HepG2 (cell line): ENCODE measurements at regions not wholly inside any gene's neighbourhood (a gene's known extent, or its start where the extent isn't known, plus 50 kb on each side); places are given as distances from the start of the nearest gene placed in this dataset.

Experiments used
- ATAC-seq: fragments of 200-7000 bp; cut with Tn5 transposase; 3 replicates; pipeline ENCODE4 v1.9.1; 2020; ENCODE audit warnings: mild to moderate bottlenecking, moderate library complexity
- BruUV-seq: library from RNA; stranded (reverse); fragments of 400-500 nt; replicated peaks from 2 replicates; lab custom pipeline; 2021; lab: Mats Ljungman, UMichigan
- CTCF ChIA-PET: fragments of 300-600 bp; formaldehyde crosslinking; extraction: SDS; loops from one replicate; lab custom pipeline; 2021; ENCODE audit warnings: low total read pairs, inconsistent platforms, low intra/inter-chr PET ratio; lab: Yijun Ruan, JAX
- POLR2A ChIA-PET: fragments of 350-600 bp; sonication (Branson Sonifier 250); formaldehyde crosslinking; loops from one replicate; lab custom pipeline; 2020; ENCODE audit warnings: antibody characterized with exemption, inconsistent platforms; lab: Yijun Ruan, JAX
- DNase-seq: peaks from one replicate; pipeline ENCODE4 v3.0.0-alpha.2; 2015; ENCODE audit warnings: low spot score
- FAIRE-seq: peaks from 3 replicates; lab custom pipeline; 2011; peaks lifted over from hg19 to GRCh38; lab: Jason Lieb, UNC
- H2AFZ ChIP-seq: one replicate; pipeline ENCODE4 v1.6.1; 2011; ENCODE audit warnings: low read length, inconsistent platforms
- H3K27ac ChIP-seq: fragments of 300-600 bp; 3 replicates; pipeline ENCODE4 v1.8.0; 2011; ENCODE audit warnings: mixed run types, mild to moderate bottlenecking, mixed read lengths, low read length, inconsistent platforms; ENCODE audit not compliant: insufficient read depth; ENCODE audit errors: extremely low read length
- H3K27me3 ChIP-seq, 2 experiments: fragments of 200-600 bp in 1 of 2; 2 replicates in 1 of 2; 3 replicates in 1 of 2; pipeline versions ENCODE4 v1.6.0 to v1.8.0; 2011; ENCODE audit warnings: low read length in 2 of 2, mild to moderate bottlenecking in 2 of 2, moderate library complexity in 2 of 2, inconsistent platforms in 1 of 2; ENCODE audit not compliant: insufficient read depth in 2 of 2, control insufficient read depth in 1 of 2
- H3K36me3 ChIP-seq, 2 experiments: fragments of 200-600 bp in 1 of 2; replicated peaks in 1 of 2; 2 replicates in 1 of 2; 3 replicates in 1 of 2; pipeline versions ENCODE4 v1.5.1 to v1.8.0; 2011; ENCODE audit warnings: low read length in 2 of 2, inconsistent platforms in 1 of 2; ENCODE audit not compliant: insufficient read depth in 2 of 2, control insufficient read depth in 1 of 2
- H3K4me1 ChIP-seq: 2 replicates; pipeline ENCODE4 v1.5.1; 2012; ENCODE audit warnings: low read length, inconsistent platforms; ENCODE audit not compliant: insufficient read depth
- H3K4me2 ChIP-seq: 2 replicates; pipeline ENCODE4 v1.6.0; 2011; ENCODE audit warnings: low read depth, low read length, inconsistent platforms
- H3K4me3 ChIP-seq, 3 experiments: fragments of 200-600 bp in 1 of 3; sonication (generic), shearing (Covaris generic) in 1 of 3; replicated peaks in 1 of 3; 2 replicates each; pipeline ENCODE4 v1.5.1; 2011 to 2016; ENCODE audit warnings: low read length in 3 of 3, inconsistent platforms in 2 of 3, low read depth in 2 of 3, mild to moderate bottlenecking in 2 of 3, control low read depth in 1 of 3, mixed read lengths in 1 of 3; ENCODE audit not compliant: insufficient read depth in 1 of 3
- H3K79me2 ChIP-seq: one replicate; pipeline ENCODE4 v1.6.1; 2011; ENCODE audit warnings: low read length, inconsistent platforms; ENCODE audit not compliant: insufficient read depth
- H3K9ac ChIP-seq: 2 replicates; pipeline ENCODE4 v1.6.0; 2011; ENCODE audit warnings: mild to moderate bottlenecking, low read depth, low read length, inconsistent platforms; ENCODE audit not compliant: insufficient read depth
- H3K9me3 ChIP-seq: 2 replicates; pipeline ENCODE4 v1.5.1; 2012; ENCODE audit warnings: mild to moderate bottlenecking, low read length
- H4K20me1 ChIP-seq: 2 replicates; pipeline ENCODE4 v1.6.0; 2011; ENCODE audit warnings: inconsistent platforms, mild to moderate bottlenecking, low read length, moderate library complexity; ENCODE audit not compliant: insufficient read depth
- CHD2 ChIP-seq: IDR thresholded peaks from 2 replicates; pipeline ENCODE4 v1.6.1; 2011; ENCODE audit warnings: low read depth, low read length, improper control_type of control experiment
- HMG20A ChIP-seq: IDR thresholded peaks from 2 replicates; pipeline ENCODE4 v1.6.1; 2016; ENCODE audit warnings: borderline replicate concordance
- HNF4A ChIP-seq: sonication (generic); formaldehyde crosslinking; IDR thresholded peaks from 2 replicates; pipeline ENCODE4 v1.4.0; 2020; ENCODE audit warnings: missing genetic modification reagents
- IRF1 ChIP-seq: sonication (generic); formaldehyde crosslinking; IDR thresholded peaks from 2 replicates; pipeline ENCODE4 v1.4.0; 2020; ENCODE audit warnings: low read depth, mild to moderate bottlenecking, missing genetic modification reagents
- MIER2 ChIP-seq: IDR thresholded peaks from 2 replicates; pipeline ENCODE4 v1.6.1; 2016; ENCODE audit warnings: missing biosample characterization, missing genetic modification reagents
- SKI ChIP-seq: fragments of 450-650 bp; IDR thresholded peaks from one replicate; pipeline ENCODE4 v1.6.1; 2018; ENCODE audit warnings: mild to moderate bottlenecking; ENCODE audit not compliant: partially characterized antibody
- SMAD9 ChIP-seq: sonication (generic); formaldehyde crosslinking; IDR thresholded peaks from 2 replicates; pipeline ENCODE4 v1.5.1; 2020; ENCODE audit warnings: mild to moderate bottlenecking, missing genetic modification reagents
- SNAI1 ChIP-seq: sonication (generic); formaldehyde crosslinking; IDR thresholded peaks from 2 replicates; pipeline ENCODE4 v1.5.0; 2020; ENCODE audit warnings: mild to moderate bottlenecking, missing genetic modification reagents, borderline replicate concordance
- ZBTB7A ChIP-seq: sonication (generic); formaldehyde crosslinking; IDR thresholded peaks from 2 replicates; pipeline ENCODE4 v1.8.0; 2022; ENCODE audit warnings: mild to moderate bottlenecking, missing genetic modification reagents
- ZEB1 ChIP-seq: IDR thresholded peaks from 2 replicates; pipeline ENCODE4 v1.6.1; 2012; ENCODE audit warnings: mild to moderate bottlenecking, low read depth, inconsistent platforms; ENCODE audit not compliant: insufficient replicate concordance
- ZMYM4 ChIP-seq: sonication (generic); formaldehyde crosslinking; IDR thresholded peaks from 2 replicates; pipeline ENCODE4 v1.8.1; 2023; ENCODE audit warnings: mild to moderate bottlenecking, missing genetic modification reagents
- ZNF556 ChIP-seq: sonication (generic); formaldehyde crosslinking; IDR thresholded peaks from 2 replicates; pipeline ENCODE4 v1.4.0; 2020; ENCODE audit warnings: mild to moderate bottlenecking, missing genetic modification reagents, borderline replicate concordance
- ZNF567 ChIP-seq: sonication (generic); formaldehyde crosslinking; IDR thresholded peaks from 2 replicates; pipeline ENCODE4 v1.8.1; 2023; ENCODE audit warnings: mild to moderate bottlenecking, missing genetic modification reagents, borderline replicate concordance
- ZNF570 ChIP-seq: sonication (generic); formaldehyde crosslinking; IDR thresholded peaks from 2 replicates; pipeline ENCODE4 v1.4.0; 2020; ENCODE audit warnings: mild to moderate bottlenecking, missing genetic modification reagents, borderline replicate concordance
- ZNF589 ChIP-seq: sonication (generic); formaldehyde crosslinking; conservative IDR thresholded peaks from 2 replicates; pipeline ENCODE4 v1.8.0; 2022; ENCODE audit warnings: mild to moderate bottlenecking, moderate library complexity, missing genetic modification reagents
- ZNF605 ChIP-seq: sonication (generic); formaldehyde crosslinking; IDR thresholded peaks from 2 replicates; pipeline ENCODE4 v1.8.0; 2022; ENCODE audit warnings: mild to moderate bottlenecking, missing genetic modification reagents
- ZNF75D ChIP-seq: sonication (generic); formaldehyde crosslinking; IDR thresholded peaks from 2 replicates; pipeline ENCODE4 v1.8.1; 2023; ENCODE audit warnings: missing genetic modification reagents, mild to moderate bottlenecking, borderline replicate concordance
- ZNF784 ChIP-seq: sonication (generic); formaldehyde crosslinking; IDR thresholded peaks from 2 replicates; pipeline ENCODE4 v1.5.1; 2020; ENCODE audit warnings: missing genetic modification reagents, mild to moderate bottlenecking, borderline replicate concordance
- ZNF788 ChIP-seq: sonication (generic); formaldehyde crosslinking; IDR thresholded peaks from 2 replicates; pipeline ENCODE4 v1.5.0; 2020; ENCODE audit warnings: mild to moderate bottlenecking, missing genetic modification reagents, borderline replicate concordance
- ZSCAN29 ChIP-seq: sonication (generic); formaldehyde crosslinking; conservative IDR thresholded peaks from 2 replicates; pipeline ENCODE4 v1.4.0; 2020; ENCODE audit warnings: mild to moderate bottlenecking, missing genetic modification reagents
- in situ Hi-C: cut with HindIII; loops from 2 replicates; pipeline ENCODE4 v1.10.0; 2017; ENCODE audit warnings: low pct_unique_long_range_greater_than_20kb; ENCODE audit not compliant: extremely low pct_ligation_motif_present
- intact Hi-C: fragments of 100-400 bp; cut with micrococcal nuclease; formaldehyde crosslinking; loops from one replicate; pipeline ENCODE4 v1.10.0; 2022; ENCODE audit not compliant: unreplicated experiment
- TF ChIP-seq, protein P1 (sequence below): sonication (generic); formaldehyde crosslinking; IDR thresholded peaks from 2 replicates; pipeline ENCODE4 v1.9.0; 2022; ENCODE audit warnings: missing genetic modification reagents, mild to moderate bottlenecking, borderline replicate concordance
- TF ChIP-seq, protein P2 (sequence below): IDR thresholded peaks from 2 replicates; pipeline ENCODE4 v1.6.1; 2016; ENCODE audit warnings: missing compliant biosample characterization, missing genetic modification reagents, borderline replicate concordance

DNA sequence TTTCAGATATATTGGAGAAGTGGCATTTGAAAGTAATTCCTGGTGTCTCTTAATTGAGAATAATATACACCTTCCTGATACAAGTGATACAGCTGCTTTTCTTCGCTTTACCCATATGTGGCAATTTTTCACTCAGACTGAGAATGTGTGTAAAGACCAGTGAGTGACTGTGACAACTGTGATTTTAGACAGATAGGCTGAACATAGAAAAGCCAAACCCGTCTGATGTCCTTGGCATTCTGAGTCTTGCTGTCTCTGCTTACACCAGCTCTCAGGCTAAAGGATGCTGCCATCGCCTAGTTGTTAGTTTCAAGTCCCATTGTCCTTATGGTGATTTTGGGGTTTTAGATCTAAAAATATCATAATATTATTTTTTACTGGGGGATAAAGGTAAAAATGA is 492.6 kb downstream of the RFC3 start (continued):
- TF ChIP-seq ZNF605 (CRISPR knock-in tag) (no peak), ZNF788 (CRISPR knock-in tag) (no peak), ZNF784 (CRISPR knock-in tag) (no peak), IRF1 (CRISPR knock-in tag) (no peak)
- TF ChIP-seq, all 625 proteins: peak for 0

DNA sequence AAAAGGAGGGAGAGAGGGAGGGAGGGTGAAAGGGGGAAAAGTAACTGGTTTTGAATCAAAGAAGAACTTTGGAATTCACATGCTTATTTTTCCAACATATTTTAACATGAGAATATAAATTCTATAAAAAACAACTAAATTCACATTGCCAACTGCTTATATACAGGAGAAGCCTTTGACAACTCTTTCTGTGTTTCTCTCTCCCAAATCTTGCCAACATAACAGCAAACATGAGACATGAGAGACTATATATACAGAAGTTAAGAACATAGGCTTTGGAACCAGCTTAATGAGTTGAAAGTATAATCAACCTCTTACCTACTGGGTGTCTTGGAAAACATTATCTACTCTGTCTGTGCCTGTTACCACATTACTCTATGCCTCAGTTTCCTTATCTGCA is 493.3 kb downstream of the RFC3 start:
- no peaks in the 10 kb centered on the region for H4K20me1 ChIP-seq
- CTCF ChIA-PET = no interaction called here
- H3K4me2 ChIP-seq = no peak overlapping the region
- no peaks in the 10 kb centered on the region for H3K79me2 ChIP-seq
- no TSS peak for BruUV-seq
- FAIRE-seq = no peak
- no peak overlapping the region for H3K27ac ChIP-seq
- POLR2A ChIA-PET = no interaction called here
- H3K4me3 ChIP-seq = no peak overlapping the region
- ATAC-seq = no peak
- no peak overlapping the region for H2AFZ ChIP-seq
- no peaks in the 10 kb centered on the region for H3K9me3 ChIP-seq
- H3K27me3 ChIP-seq = peaks cover 0 to 2% of the 10 kb centered on the region in 2 experiments; a peak in 2 of 5 replicates
- H3K36me3 ChIP-seq = no peaks in the 10 kb centered on the region
- H3K4me1 ChIP-seq = no peaks in the 10 kb centered on the region
- in situ Hi-C loops (no loop called here), intact Hi-C loops (no loop called here)
- DNase-seq = no peak
- H3K9ac ChIP-seq = no peak overlapping the region
- TF ChIP-seq SKI (no peak), SNAI1 (no peak), ZMYM4 (no peak), ZNF567 (CRISPR knock-in tag) (no peak), HMG20A (CRISPR knock-in tag) (no peak), ZNF589 (CRISPR knock-in tag) (no peak), ZNF556 (CRISPR knock-in tag) (no peak), CHD2 (no peak), HNF4A (CRISPR knock-in tag) (no peak), ZSCAN29 (no peak), ZEB1 (no peak), ZNF75D (CRISPR knock-in tag) (no peak), MIER2 (CRISPR knock-in tag) (no peak), ZBTB7A (CRISPR knock-in tag) (no peak), ZNF570 (CRISPR knock-in tag) (no peak), SMAD9 (CRISPR knock-in tag) (no peak)
- TF ChIP-seq, protein P1, sequence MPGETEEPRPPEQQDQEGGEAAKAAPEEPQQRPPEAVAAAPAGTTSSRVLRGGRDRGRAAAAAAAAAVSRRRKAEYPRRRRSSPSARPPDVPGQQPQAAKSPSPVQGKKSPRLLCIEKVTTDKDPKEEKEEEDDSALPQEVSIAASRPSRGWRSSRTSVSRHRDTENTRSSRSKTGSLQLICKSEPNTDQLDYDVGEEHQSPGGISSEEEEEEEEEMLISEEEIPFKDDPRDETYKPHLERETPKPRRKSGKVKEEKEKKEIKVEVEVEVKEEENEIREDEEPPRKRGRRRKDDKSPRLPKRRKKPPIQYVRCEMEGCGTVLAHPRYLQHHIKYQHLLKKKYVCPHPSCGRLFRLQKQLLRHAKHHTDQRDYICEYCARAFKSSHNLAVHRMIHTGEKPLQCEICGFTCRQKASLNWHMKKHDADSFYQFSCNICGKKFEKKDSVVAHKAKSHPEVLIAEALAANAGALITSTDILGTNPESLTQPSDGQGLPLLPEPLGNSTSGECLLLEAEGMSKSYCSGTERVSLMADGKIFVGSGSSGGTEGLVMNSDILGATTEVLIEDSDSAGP = no peak
- TF ChIP-seq, protein P2, sequence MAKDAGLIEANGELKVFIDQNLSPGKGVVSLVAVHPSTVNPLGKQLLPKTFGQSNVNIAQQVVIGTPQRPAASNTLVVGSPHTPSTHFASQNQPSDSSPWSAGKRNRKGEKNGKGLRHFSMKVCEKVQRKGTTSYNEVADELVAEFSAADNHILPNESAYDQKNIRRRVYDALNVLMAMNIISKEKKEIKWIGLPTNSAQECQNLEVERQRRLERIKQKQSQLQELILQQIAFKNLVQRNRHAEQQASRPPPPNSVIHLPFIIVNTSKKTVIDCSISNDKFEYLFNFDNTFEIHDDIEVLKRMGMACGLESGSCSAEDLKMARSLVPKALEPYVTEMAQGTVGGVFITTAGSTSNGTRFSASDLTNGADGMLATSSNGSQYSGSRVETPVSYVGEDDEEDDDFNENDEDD (CRISPR knock-in tag) = no peak
